ENCODE measurements at regions not wholly inside any gene's neighbourhood (a gene's known extent, or its start where the extent isn't known, plus 50 kb on each side); places are given as distances from the start of the nearest gene placed in this dataset.
"Not testable (repeated sequence)": the region's sequence is repeated elsewhere in the genome, so short reads cannot be mapped to it uniquely, and the experiment has no call there.

- DNase-seq, result not testable (repeated sequence)
These were observed 62.8 kb downstream of the RPS24 start for GRCh38 chr10:78096486-78096885.

- not testable (repeated sequence) for DNase-seq
These were observed 68.9 kb downstream of the RPS24 start for GRCh38 chr10:78102593-78102992.

- DNase-seq, result no peak
These were observed 75.5 kb downstream of the RPS24 start for GRCh38 chr10:78109210-78109609.

GRCh38 chr10:78115135-78115853, 81.6 kb downstream of the RPS24 start:
- DNase-seq, result no peak

GRCh38 chr10:78116361-78116760, 82.7 kb downstream of the RPS24 start:
- no peak for DNase-seq

- DNase-seq, result no peak
These were observed 84.9 kb downstream of the RPS24 start for GRCh38 chr10:78118591-78118990.

GRCh38 chr10:78121801-78122200, 88.1 kb downstream of the RPS24 start:
- DNase-seq, result no peak

- no peak for DNase-seq
These were observed 90.5 kb downstream of the RPS24 start for GRCh38 chr10:78124167-78124566.

- no peak for DNase-seq
These were observed 95.5 kb downstream of the RPS24 start for GRCh38 chr10:78129211-78129610.

GRCh38 chr10:78130966-78131710, 97.5 kb downstream of the RPS24 start:
- no peak for DNase-seq

GRCh38 chr10:78134773-78135306, 101.2 kb downstream of the RPS24 start:
- peak; percentile 2 for DNase-seq

- no peak for DNase-seq
These were observed 103.5 kb downstream of the RPS24 start for GRCh38 chr10:78137147-78137546.

GRCh38 chr10:78139341-78139740, 105.7 kb downstream of the RPS24 start:
- no peak for DNase-seq

GRCh38 chr10:78140066-78140630, 106.5 kb downstream of the RPS24 start:
- DNase-seq, result no peak

- no peak for DNase-seq
These were observed 109.9 kb downstream of the RPS24 start for GRCh38 chr10:78143576-78143975.

- DNase-seq, result no peak
These were observed 112.5 kb downstream of the RPS24 start for GRCh38 chr10:78146200-78146599.

- no peak for DNase-seq
These were observed 113.5 kb downstream of the RPS24 start for GRCh38 chr10:78147202-78147601.

- no peak for DNase-seq
These were observed 114.7 kb downstream of the RPS24 start for GRCh38 chr10:78148216-78148960.

GRCh38 chr10:78148961-78149612, 115.4 kb downstream of the RPS24 start:
- DNase-seq, result no peak

- DNase-seq, result no peak
These were observed 117.1 kb downstream of the RPS24 start for GRCh38 chr10:78150756-78151155.

- DNase-seq, result no peak
These were observed 122.1 kb downstream of the RPS24 start for GRCh38 chr10:78155722-78156121.

- DNase-seq, result no peak
These were observed 126.9 kb downstream of the RPS24 start for GRCh38 chr10:78160591-78160990.

GRCh38 chr10:78162853-78163252, 129.2 kb downstream of the RPS24 start:
- no peak for DNase-seq

Measured in OCI-M1 (cell line).